Esophagus muscularis mucosa (tissue), 3 donors: ENCODE measurements at regions not wholly inside any gene's neighbourhood (a gene's known extent, or its start where the extent isn't known, plus 50 kb on each side); places are given as distances from the start of the nearest gene placed in this dataset.

Experiments
- CTCF ChIP-seq, 3 experiments: fragments of 200-600 bp in 2 of 3; fragments of 450-650 bp in 1 of 3; sonication (generic) in 2 of 3; IDR thresholded peaks; one replicate each; pipeline ENCODE4 v1.5.1; 2017 to 2019; ENCODE audit warnings: antibody characterized with exemption in 3 of 3, mild to moderate bottlenecking in 2 of 3, moderate library complexity in 1 of 3
- POLR2A ChIP-seq: fragments of 450-650 bp; IDR thresholded peaks from one replicate; pipeline ENCODE4 v1.6.1; 2017; ENCODE audit warnings: antibody characterized with exemption, moderate library complexity, mild to moderate bottlenecking, low read depth
- POLR2AphosphoS5 ChIP-seq, 2 donors: sonication (generic); formaldehyde crosslinking; IDR thresholded peaks; one replicate each; pipeline ENCODE4 v1.6.1; 2017; ENCODE audit warnings: antibody characterized with exemption in 2 of 2

DNA sequence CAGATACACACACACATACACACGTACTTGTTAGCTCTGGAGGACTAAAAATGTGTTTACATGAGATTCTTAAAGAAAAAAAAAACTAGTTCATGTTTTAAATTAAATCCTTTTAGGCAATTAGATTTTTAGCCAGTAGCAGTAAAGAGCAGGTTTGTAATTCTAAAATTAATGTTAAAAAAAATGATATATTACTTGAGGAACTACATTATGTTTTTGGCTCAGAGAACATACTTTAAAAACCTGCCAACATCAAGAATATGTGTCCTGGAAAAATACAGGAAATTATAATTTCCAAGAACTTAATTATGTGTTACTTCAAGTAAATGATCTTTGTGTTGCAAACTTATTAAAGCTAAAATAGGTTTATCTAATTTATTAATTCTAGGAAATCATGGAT is 594.3 kb upstream of the PCDH7 start:
- no peak for TF ChIP-seq POLR2A
- no peak for TF ChIP-seq CTCF (IDR thresholded peaks at IDR 0.05)
- TF ChIP-seq POLR2AphosphoS5 (IDR thresholded peaks at IDR 0.05), result no peak
